Stimulated activated CD8-positive, alpha-beta memory T cell treated with anti-CD3 and anti-CD28 coated beads, Interleukin-15, amount 100 ng/mL, for 48 hours (primary cell): ENCODE measurements at regions not wholly inside any gene's neighbourhood (a gene's known extent, or its start where the extent isn't known, plus 50 kb on each side); places are given as distances from the start of the nearest gene placed in this dataset.

Experiments used
- DNase-seq, 2 donors: peaks; one replicate each; pipeline ENCODE4 v3.0.0-alpha.2; 2020; ENCODE audit warnings: low read depth in 2 of 2

DNA sequence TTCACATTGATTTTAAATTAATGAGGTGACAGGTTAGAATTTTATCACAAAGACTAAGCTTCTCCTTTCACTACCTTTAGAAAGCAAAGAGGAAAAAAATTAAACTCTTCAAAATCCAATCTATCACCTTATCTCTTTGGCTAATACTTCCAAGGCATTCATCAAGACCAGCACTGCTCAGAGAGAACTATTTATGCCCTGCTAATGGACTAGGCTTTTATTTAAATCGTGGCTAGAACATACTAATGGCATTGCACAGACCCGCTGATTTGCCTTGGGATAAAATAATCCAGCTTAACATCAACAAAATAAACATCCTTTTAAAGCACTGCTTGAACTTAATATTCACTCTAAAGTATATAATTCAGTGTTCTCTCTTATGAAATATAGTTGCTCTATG, 880.4 kb downstream of the HACE1 start:
- DNase-seq: no peak

GRCh38 chr6:103937389-103937788, 922.3 kb downstream of the HACE1 start:
- DNase-seq: no peak

- DNase-seq: no peak
These were observed 934.4 kb downstream of the HACE1 start for GRCh38 chr6:103925317-103925716.

DNA sequence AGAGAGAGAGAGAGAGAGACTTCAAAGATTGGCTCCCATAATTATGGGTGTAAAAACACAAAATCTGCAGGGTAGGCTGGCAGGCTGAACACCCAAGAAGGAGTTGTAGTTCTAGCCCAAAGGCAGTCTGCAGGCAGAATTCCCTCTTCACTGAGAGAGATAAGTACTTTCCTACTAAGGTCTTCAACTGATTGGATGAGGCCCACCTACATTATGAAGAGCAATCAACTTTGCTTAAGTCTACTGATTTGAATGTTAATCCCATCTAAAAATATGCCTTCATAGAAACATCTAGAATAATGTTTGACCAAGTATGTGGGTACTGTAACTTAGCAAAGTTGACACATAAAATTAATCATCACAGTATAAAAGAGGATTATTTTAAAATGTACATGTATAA, 949.7 kb downstream of the HACE1 start:
- no peak for DNase-seq

DNA sequence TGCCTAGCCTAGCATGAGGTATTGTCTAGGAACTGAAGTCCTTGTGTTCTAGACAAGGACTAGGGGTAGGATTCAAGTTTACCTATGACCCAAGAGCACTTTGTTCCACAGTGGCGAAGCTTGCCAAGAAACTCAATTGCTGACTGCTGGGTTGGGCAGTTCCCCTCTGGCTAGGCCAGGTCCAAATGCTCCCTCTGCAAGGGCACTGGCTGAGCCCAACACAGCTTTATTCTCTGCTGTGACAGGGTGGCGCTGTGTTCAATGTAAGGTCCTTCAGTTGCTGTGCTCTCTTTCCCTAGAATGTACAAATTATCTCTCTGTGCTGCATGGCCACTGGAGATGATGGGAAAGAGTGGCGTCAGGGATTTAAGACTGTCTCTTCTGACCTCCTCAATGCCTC, 950.8 kb downstream of the HACE1 start:
- no peak for DNase-seq

DNA sequence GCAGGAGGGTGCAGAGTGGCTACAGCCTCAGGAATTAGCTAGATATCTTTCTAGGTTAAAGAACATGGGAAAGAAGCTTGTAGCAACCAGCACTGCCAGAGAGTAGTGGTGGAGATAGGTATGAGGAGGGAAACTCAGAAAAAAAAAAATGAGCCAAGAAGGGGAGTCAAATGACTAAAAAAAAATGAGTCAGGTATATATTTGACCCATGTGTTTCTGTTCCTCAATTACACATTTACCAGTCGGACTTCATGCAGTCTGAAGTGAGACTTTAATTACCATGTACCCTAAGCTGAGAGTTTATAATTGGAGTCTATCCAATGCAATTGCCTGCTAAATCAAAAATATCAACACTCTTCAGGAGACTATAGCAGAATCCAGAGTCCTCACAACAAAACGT, 964.6 kb downstream of the HACE1 start:
- no peak for DNase-seq

DNA sequence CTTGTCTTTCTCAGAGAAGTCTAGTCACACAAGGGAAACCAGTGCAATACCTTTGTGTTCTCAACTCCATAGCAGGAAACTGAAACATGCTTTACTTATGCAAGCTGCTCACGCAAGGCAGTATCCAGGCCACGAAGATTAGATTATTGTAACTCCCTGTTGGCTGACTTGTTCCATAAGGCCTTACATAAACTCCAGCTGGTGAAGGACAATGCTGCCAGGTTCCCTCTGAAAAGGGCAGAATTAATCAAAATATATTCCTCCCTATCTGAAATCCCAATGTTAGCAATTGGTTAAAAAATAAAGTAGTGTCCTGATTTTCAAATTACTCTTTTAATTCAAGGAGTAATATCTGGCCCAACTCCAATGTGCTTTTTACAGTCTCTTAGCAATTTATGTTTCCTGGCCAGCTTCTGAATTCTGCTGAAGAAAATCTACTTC, 966.6 kb downstream of the HACE1 start:
- DNase-seq: no peak

DNA sequence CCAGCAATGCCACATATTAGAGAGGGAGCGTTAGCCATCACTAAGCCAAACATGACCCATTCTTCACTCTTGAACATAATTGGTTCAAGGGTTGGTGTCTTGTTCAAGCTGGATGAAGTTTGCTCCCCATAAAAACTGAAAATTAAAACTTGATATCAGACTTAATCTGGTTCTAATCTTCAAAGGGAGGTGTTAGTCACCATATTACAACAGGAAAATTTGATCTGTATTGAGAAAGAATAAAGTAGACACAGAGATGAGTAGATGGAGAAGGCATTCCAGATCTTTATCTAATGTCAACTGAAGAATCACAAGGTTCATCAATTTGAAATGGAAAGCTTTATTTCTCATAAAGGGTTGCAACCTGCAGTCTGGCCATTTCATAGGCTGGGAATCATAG, 972.8 kb downstream of the HACE1 start:
- no peak for DNase-seq

DNA sequence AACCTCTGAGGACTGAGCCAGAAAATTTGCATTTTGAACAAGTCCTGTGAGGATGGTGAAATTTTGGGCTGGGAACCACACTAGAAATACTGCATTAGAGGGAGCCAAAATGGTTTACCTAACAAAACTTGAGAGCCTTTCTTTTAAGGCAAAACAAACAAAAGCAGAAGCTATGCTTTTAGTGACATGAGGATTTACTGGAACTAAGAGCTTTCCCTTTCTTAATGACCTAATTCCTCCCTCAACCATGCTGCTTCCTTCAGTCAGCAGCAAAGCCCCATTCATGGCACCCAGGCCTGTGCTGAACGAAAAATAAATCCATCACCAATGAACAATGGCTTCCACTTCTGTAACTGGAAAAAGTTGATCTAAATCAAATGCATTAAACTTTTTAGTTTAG, 974.3 kb downstream of the HACE1 start:
- DNase-seq: no peak

GRCh38 chr6:103879800-103880199, 979.9 kb downstream of the HACE1 start:
- no peak for DNase-seq

- no peak for DNase-seq
These were observed 984.5 kb downstream of the HACE1 start for GRCh38 chr6:103875221-103875620.

- no peak for DNase-seq
These were observed 985.1 kb downstream of the HACE1 start for GRCh38 chr6:103874575-103874974.

DNA sequence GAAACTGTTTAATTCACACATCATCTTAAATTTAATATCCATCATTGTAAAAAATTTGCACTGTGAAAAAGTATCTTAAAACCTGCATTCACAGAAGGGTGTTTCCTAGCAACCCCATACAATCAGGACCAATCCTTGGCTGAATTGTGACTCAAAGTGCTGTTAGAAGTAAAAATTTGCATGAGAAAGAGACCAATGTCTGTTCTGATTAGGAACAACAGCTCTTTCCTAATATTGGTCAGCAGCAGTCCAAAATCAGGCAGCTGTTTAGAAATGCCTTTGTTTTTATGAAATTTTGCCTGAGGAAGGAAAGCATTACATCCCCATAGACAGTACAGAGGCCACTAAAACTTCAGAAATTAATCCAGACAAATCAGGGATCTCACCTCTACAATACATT, 987.0 kb downstream of the HACE1 start:
- no peak for DNase-seq

GRCh38 chr6:103872233-103872632, 987.5 kb downstream of the HACE1 start:
- no peak for DNase-seq

GRCh38 chr6:103870970-103871369, 988.7 kb downstream of the HACE1 start:
- no peak for DNase-seq

GRCh38 chr6:103862297-103862696, 997.4 kb downstream of the HACE1 start:
- no peak for DNase-seq

DNA sequence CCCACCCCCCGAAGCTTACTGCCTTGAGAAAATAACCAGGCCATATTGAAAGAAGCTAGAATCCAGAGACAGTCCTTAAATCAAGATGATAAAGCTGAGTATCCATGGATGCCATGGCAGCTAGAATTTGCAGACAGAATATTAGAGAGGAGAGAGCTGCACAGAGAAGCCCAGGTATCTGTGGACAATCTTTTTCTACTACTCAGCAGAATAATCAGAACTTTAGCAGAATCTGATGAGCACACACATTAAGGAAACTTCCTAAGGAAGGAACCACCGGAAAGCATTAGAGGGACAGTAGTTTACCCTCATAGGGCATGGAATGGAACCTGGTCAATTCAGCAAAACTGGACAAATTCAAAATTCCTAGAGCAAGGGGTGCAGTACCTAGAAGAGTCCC, 1001.7 kb downstream of the HACE1 start:
- DNase-seq: no peak

DNA sequence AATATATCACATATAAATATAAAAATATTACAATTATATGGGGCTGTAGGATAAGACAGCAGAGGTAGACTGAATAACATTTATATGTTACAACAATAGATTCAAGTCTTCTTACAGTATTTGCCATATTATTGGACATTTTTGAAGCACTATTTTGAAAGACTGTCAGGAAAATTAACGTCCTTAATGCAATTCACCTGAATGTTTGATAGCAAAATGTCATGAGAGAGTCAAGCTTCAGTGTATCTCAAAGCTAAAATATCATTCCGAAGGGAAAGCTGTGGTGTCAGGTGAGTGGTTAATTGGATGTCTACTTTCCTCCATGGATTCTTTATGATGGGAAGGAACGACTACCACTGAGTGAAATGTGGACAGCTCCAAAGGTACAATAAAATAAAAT, 1004.0 kb downstream of the HACE1 start:
- no peak for DNase-seq

DNA sequence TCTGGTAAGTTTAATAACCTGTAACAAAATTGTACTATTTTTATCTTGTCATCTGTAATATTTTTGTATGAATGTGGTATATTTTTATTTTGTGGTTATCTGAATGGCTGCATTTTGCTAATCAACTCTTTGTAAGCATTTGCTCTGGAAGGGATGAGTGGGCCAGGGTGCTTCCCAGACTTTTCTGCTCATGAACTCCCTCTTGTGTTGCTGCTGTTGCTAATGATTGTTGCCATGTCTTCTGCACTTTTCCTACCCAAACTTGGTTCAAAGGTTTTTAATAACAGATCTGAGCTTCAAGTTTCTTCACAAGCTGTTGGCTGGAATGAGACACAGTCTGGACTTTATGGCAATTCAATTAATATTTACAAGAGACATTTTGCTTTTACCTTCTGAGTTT, 1005.7 kb downstream of the HACE1 start:
- no peak for DNase-seq

GRCh38 chr6:103838457-103838856, 1021.3 kb downstream of the HACE1 start:
- DNase-seq: no peak

- DNase-seq: no peak
These were observed 1033.5 kb downstream of the HACE1 start for GRCh38 chr6:103826209-103826608.

GRCh38 chr6:103820148-103820547, 1039.6 kb downstream of the HACE1 start:
- no peak for DNase-seq

- no peak for DNase-seq
These were observed 1040.2 kb downstream of the HACE1 start for GRCh38 chr6:103819509-103819908.

DNA sequence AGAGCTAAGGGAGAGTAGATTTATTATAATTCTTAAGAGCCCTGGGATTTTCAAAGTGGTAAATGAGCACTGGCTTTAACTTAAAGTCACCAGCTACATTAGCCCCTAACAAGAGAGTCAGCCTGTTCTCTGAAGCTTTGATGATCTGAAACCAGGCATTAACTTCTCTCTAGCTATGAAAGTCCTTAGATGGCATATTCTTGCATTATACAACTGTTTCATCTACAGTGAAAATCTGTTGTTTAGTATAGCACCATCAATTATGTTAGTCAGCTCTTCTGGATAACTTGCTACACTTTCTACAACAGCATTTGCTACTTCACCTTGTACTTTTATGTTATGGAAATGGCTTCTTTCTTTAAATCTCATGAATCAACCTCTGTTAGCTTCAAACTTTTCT, 1046.7 kb downstream of the HACE1 start:
- DNase-seq: no peak
